ENCODE measurements at regions not wholly inside any gene's neighbourhood (a gene's known extent, or its start where the extent isn't known, plus 50 kb on each side); places are given as distances from the start of the nearest gene placed in this dataset.

DNA sequence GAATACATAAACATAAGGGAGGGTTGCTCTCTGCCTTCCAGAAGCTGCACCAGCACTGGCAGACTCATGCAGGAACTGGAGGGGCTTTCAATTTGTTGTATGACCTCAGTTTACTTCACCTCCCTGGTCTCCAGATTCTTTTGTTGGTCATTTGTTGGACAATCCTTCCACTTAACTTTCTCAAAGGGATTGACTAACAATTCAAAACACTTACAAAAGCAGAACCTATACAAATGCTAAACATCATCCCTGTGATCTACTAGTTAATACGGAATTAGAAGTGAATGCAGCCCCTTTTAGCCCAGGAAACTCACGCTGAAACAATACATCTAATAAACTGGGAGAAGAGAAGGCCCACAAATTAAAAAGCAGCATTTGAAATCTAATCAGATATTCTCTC, 404.6 kb upstream of the BRINP1 start:
- WGBS, 2 donors: 37 to 58% methylated on average over 2 of the region's 2 CpGs
- Histone ChIP-seq H3K27ac (ENCODE audit: low read depth in 1 of 2, low read length in 2 of 2) (no peak overlapping the region), H3K4me3 (ENCODE audit: low read length in 2 of 2) (no peak overlapping the region), H3K36me3 (ENCODE audit: control insufficient read depth in 1 of 2, insufficient read depth in 2 of 2, low read length in 1 of 2) (no peaks in the 10 kb centered on the region), H3K9me3 (ENCODE audit: control insufficient read depth, low read length) (no peaks in the 10 kb centered on the region), H3K4me1 (ENCODE audit: control insufficient read depth in 1 of 2, insufficient read depth in 2 of 2, low read length in 2 of 2) (no peaks in the 10 kb centered on the region), H3K27me3 (ENCODE audit: control insufficient read depth in 1 of 2, insufficient read depth in 2 of 2, low read length in 1 of 2) (no peaks in the 10 kb centered on the region)
- ATAC-seq (ENCODE audit: low FRiP score) (no peak), DNase-seq (no peak)
- intact Hi-C loops (cut with DNase I): no loop called here

DNA sequence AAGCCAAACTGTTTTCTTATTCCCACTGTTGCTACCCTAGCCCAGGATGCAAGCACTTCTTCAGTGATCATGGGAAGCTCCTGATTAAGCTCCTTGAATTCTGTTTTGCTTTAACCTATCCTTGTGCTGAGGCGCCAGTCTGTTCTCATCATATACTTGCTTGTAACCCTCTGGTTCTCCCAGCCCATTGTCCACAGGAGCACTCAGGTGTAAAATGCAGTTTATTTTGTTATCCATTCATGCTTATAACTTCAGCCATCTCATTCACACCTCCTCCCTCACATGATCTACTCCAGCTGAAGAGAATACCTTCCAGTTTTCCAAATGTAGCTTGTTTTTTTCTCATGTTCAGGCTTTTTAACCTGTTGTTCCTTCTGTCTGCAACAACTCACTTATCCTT, 402.1 kb upstream of the BRINP1 start:
- WGBS, 2 donors: 86 to 88% methylated on average over 1 of the region's 1 CpG
- H3K27ac ChIP-seq (ENCODE audit: low read depth in 1 of 2, low read length in 2 of 2): no peak overlapping the region
- no peaks in the 10 kb centered on the region for H3K9me3 ChIP-seq (ENCODE audit: control insufficient read depth, low read length)
- no peaks in the 10 kb centered on the region for H3K27me3 ChIP-seq (ENCODE audit: control insufficient read depth in 1 of 2, insufficient read depth in 2 of 2, low read length in 1 of 2)
- no peak for ATAC-seq (ENCODE audit: low FRiP score)
- no peaks in the 10 kb centered on the region for H3K36me3 ChIP-seq (ENCODE audit: control insufficient read depth in 1 of 2, insufficient read depth in 2 of 2, low read length in 1 of 2)
- no peaks in the 10 kb centered on the region for H3K4me1 ChIP-seq (ENCODE audit: control insufficient read depth in 1 of 2, insufficient read depth in 2 of 2, low read length in 2 of 2)
- H3K4me3 ChIP-seq (ENCODE audit: low read length in 2 of 2): no peak overlapping the region
- DNase-seq: no peak
- intact Hi-C loops (cut with DNase I): no loop called here

DNA sequence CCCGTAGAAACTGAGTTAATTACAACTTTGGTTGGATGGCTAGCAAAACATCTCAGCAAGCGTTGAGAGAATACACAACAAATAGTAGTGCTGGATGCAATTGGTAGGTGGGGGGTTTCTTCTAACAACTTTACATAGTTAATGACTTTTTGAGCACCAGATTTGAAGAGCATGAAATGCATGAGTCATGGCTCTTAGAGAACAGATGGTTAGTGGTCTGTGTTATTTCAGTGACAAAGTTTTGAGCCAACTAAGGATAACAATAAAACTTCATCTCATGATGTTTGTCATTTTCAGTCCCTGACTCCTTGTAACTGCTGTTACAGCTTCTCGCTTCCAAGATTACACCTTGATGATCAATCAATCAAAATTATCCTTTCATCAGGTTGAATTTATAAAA, 399.0 kb upstream of the BRINP1 start:
- ATAC-seq (ENCODE audit: low FRiP score) (no peak), DNase-seq (no peak)
- H3K9me3 ChIP-seq (ENCODE audit: control insufficient read depth, low read length): no peaks in the 10 kb centered on the region
- H3K4me3 ChIP-seq (ENCODE audit: low read length in 2 of 2): no peak overlapping the region
- H3K4me1 ChIP-seq (ENCODE audit: control insufficient read depth in 1 of 2, insufficient read depth in 2 of 2, low read length in 2 of 2): no peaks in the 10 kb centered on the region
- H3K36me3 ChIP-seq (ENCODE audit: control insufficient read depth in 1 of 2, insufficient read depth in 2 of 2, low read length in 1 of 2): no peaks in the 10 kb centered on the region
- no peak overlapping the region for H3K27ac ChIP-seq (ENCODE audit: low read depth in 1 of 2, low read length in 2 of 2)
- no peaks in the 10 kb centered on the region for H3K27me3 ChIP-seq (ENCODE audit: control insufficient read depth in 1 of 2, insufficient read depth in 2 of 2, low read length in 1 of 2)
- 68 to 70% methylated on average over 3 of the region's 3 CpGs for WGBS, 2 donors
- intact Hi-C loops (cut with DNase I): no loop called here

GRCh38 chr9:119765632-119766175, 396.5 kb upstream of the BRINP1 start:
- H3K4me1 ChIP-seq (ENCODE audit: control insufficient read depth in 1 of 2, insufficient read depth in 2 of 2, low read length in 2 of 2): no peaks in the 10 kb centered on the region
- ATAC-seq (ENCODE audit: low FRiP score) (no peak), DNase-seq (no peak)
- no peaks in the 10 kb centered on the region for H3K27me3 ChIP-seq (ENCODE audit: control insufficient read depth in 1 of 2, insufficient read depth in 2 of 2, low read length in 1 of 2)
- no peak overlapping the region for H3K4me3 ChIP-seq (ENCODE audit: low read length in 2 of 2)
- intact Hi-C loops (cut with DNase I): no loop called here
- WGBS, 2 donors: 70 to 87% methylated on average over 2 of the region's 2 CpGs
- no peaks in the 10 kb centered on the region for H3K9me3 ChIP-seq (ENCODE audit: control insufficient read depth, low read length)
- H3K27ac ChIP-seq (ENCODE audit: low read depth in 1 of 2, low read length in 2 of 2): no peak overlapping the region
- H3K36me3 ChIP-seq (ENCODE audit: control insufficient read depth in 1 of 2, insufficient read depth in 2 of 2, low read length in 1 of 2): no peaks in the 10 kb centered on the region

DNA sequence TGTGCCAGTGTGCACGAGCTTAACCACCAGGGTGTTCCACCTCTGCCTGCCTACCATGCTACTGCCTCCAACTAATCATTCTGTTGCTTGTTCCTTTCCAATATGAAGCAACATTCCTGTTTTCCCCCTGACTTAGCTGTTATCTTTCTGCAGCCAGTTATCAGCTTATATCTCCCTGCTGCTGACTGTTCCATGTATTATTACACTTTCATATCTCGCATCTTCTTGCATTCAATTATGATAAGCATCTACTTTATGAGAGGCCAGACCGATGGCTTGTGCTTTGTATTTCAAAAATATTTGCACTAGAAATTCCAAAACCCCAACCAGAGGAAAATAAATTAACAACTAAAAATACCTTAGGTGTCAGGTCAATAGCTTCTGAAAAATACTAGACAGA, 394.0 kb upstream of the BRINP1 start:
- Histone ChIP-seq H3K9me3 (ENCODE audit: control insufficient read depth, low read length) (no peaks in the 10 kb centered on the region), H3K27ac (ENCODE audit: low read depth in 1 of 2, low read length in 2 of 2) (no peak overlapping the region), H3K4me1 (ENCODE audit: control insufficient read depth in 1 of 2, insufficient read depth in 2 of 2, low read length in 2 of 2) (no peaks in the 10 kb centered on the region), H3K36me3 (ENCODE audit: control insufficient read depth in 1 of 2, insufficient read depth in 2 of 2, low read length in 1 of 2) (no peaks in the 10 kb centered on the region), H3K27me3 (ENCODE audit: control insufficient read depth in 1 of 2, insufficient read depth in 2 of 2, low read length in 1 of 2) (peaks cover 0 to 2% of the 10 kb centered on the region in 2 donors), H3K4me3 (ENCODE audit: low read length in 2 of 2) (no peak overlapping the region)
- WGBS, 2 donors: 31 to 42% methylated on average over 3 of the region's 3 CpGs
- DNase-seq (no peak), ATAC-seq (ENCODE audit: low FRiP score) (no peak)
- intact Hi-C loops (cut with DNase I): no loop called here

DNA sequence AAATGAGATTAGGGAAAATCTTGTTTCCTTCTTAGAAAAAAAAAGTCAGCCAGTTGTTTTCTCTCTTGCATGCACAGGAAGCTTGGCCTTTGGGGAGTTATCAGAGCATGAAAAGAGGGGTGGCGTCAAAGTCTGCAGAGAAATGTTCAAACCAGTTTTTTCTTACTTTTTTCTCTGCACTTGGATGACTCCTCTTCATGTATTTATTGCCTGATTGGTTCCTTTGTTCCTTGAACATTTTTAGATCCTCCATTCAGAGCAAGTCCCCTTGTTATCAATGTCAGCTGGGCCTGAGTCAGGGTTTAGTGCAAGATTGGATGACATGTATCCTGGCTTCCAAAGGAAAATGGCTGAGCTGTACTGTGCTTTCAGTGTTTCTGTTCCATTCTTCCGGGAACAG, 392.6 kb upstream of the BRINP1 start:
- WGBS, 2 donors: 69 to 81% methylated on average over 2 of the region's 2 CpGs
- H3K36me3 ChIP-seq (ENCODE audit: control insufficient read depth in 1 of 2, insufficient read depth in 2 of 2, low read length in 1 of 2): no peaks in the 10 kb centered on the region
- ATAC-seq (ENCODE audit: low FRiP score) (no peak), DNase-seq (no peak)
- H3K27me3 ChIP-seq (ENCODE audit: control insufficient read depth in 1 of 2, insufficient read depth in 2 of 2, low read length in 1 of 2): peaks cover 0 to 2% of the 10 kb centered on the region in 2 donors
- no peaks in the 10 kb centered on the region for H3K4me1 ChIP-seq (ENCODE audit: control insufficient read depth in 1 of 2, insufficient read depth in 2 of 2, low read length in 2 of 2)
- intact Hi-C loops (cut with DNase I): no loop called here
- H3K9me3 ChIP-seq (ENCODE audit: control insufficient read depth, low read length): no peaks in the 10 kb centered on the region
- no peak overlapping the region for H3K27ac ChIP-seq (ENCODE audit: low read depth in 1 of 2, low read length in 2 of 2)
- no peak overlapping the region for H3K4me3 ChIP-seq (ENCODE audit: low read length in 2 of 2)

DNA sequence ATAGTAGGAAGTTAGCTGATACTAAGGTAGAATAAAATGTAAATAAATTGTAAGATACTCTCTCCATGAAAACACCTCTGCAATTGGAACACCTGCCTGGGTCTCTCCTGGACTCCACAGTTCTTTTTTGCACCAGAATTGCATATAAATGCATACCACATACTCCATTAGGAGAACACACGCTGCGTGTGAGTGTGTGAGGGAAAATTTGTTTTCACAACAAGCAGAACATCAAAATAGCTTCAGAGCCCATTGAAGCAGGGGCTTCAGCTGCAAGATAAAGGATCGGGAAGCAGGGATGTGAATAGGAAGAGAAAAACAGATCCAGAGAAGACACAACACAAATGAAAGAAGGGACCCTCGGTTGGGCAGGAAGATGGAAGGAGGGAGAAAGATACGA, 389.8 kb upstream of the BRINP1 start:
- WGBS, 2 donors: 29 to 33% methylated on average over 5 of the region's 5 CpGs
- H3K9me3 ChIP-seq (ENCODE audit: control insufficient read depth, low read length): no peaks in the 10 kb centered on the region
- intact Hi-C loops (cut with DNase I): no loop called here

GRCh38 chr9:119758241-119758640, 389.0 kb upstream of the BRINP1 start:
- WGBS, 2 donors: 42 to 54% methylated on average over 3 of the region's 3 CpGs
- intact Hi-C loops (cut with DNase I): no loop called here
- ATAC-seq (ENCODE audit: low FRiP score): no peak

More for the DNA sequence above, 389.8 kb upstream of the BRINP1 start:
- no peak overlapping the region for H3K4me3 ChIP-seq (ENCODE audit: low read length in 2 of 2)
- no peak for DNase-seq
- H3K27me3 ChIP-seq (ENCODE audit: control insufficient read depth in 1 of 2, insufficient read depth in 2 of 2, low read length in 1 of 2): peaks cover 0 to 2% of the 10 kb centered on the region in 2 donors
- no peak overlapping the region for H3K27ac ChIP-seq (ENCODE audit: low read depth in 1 of 2, low read length in 2 of 2)
- no peaks in the 10 kb centered on the region for H3K4me1 ChIP-seq (ENCODE audit: control insufficient read depth in 1 of 2, insufficient read depth in 2 of 2, low read length in 2 of 2)
- no peak for ATAC-seq (ENCODE audit: low FRiP score)
- H3K36me3 ChIP-seq (ENCODE audit: control insufficient read depth in 1 of 2, insufficient read depth in 2 of 2, low read length in 1 of 2): no peaks in the 10 kb centered on the region

GRCh38 chr9:119739476-119739875, 370.2 kb upstream of the BRINP1 start:
- H3K9me3 ChIP-seq (ENCODE audit: control insufficient read depth, low read length): no peaks in the 10 kb centered on the region
- no peaks in the 10 kb centered on the region for H3K36me3 ChIP-seq (ENCODE audit: control insufficient read depth in 1 of 2, insufficient read depth in 2 of 2, low read length in 1 of 2)
- H3K27me3 ChIP-seq (ENCODE audit: control insufficient read depth in 1 of 2, insufficient read depth in 2 of 2, low read length in 1 of 2): no peaks in the 10 kb centered on the region
- ATAC-seq (ENCODE audit: low FRiP score): no peak
- WGBS, 2 donors: 36 to 40% methylated on average over 2 of the region's 2 CpGs
- intact Hi-C loops (cut with DNase I): no loop called here
- H3K27ac ChIP-seq (ENCODE audit: low read depth in 1 of 2, low read length in 2 of 2): no peak overlapping the region
- H3K4me1 ChIP-seq (ENCODE audit: control insufficient read depth in 1 of 2, insufficient read depth in 2 of 2, low read length in 2 of 2): no peaks in the 10 kb centered on the region
- DNase-seq: no peak
- H3K4me3 ChIP-seq (ENCODE audit: low read length in 2 of 2): no peak overlapping the region

More at GRCh38 chr9:119758241-119758640, 389.0 kb upstream of the BRINP1 start:
- Histone ChIP-seq H3K36me3 (ENCODE audit: control insufficient read depth in 1 of 2, insufficient read depth in 2 of 2, low read length in 1 of 2) (no peaks in the 10 kb centered on the region), H3K27me3 (ENCODE audit: control insufficient read depth in 1 of 2, insufficient read depth in 2 of 2, low read length in 1 of 2) (peaks cover 0 to 2% of the 10 kb centered on the region in 2 donors), H3K9me3 (ENCODE audit: control insufficient read depth, low read length) (no peaks in the 10 kb centered on the region), H3K4me3 (ENCODE audit: low read length in 2 of 2) (no peak overlapping the region), H3K4me1 (ENCODE audit: control insufficient read depth in 1 of 2, insufficient read depth in 2 of 2, low read length in 2 of 2) (no peaks in the 10 kb centered on the region), H3K27ac (ENCODE audit: low read depth in 1 of 2, low read length in 2 of 2) (no peak overlapping the region)
- no peak for DNase-seq
